Activated CD8-positive, alpha-beta memory T cell treated with anti-CD3 and anti-CD28 coated beads for 36 hours (primary cell): ENCODE measurements at regions not wholly inside any gene's neighbourhood (a gene's known extent, or its start where the extent isn't known, plus 50 kb on each side); places are given as distances from the start of the nearest gene placed in this dataset.
"Not testable (repeated sequence)": the region's sequence is repeated elsewhere in the genome, so short reads cannot be mapped to it uniquely, and the experiment has no call there.

Source experiments
- CTCF ChIA-PET: fragments of 350-600 bp; sonication (Branson Sonifier 250); formaldehyde crosslinking; loops from one replicate; lab custom pipeline; 2021; ENCODE audit warnings: antibody characterized with exemption; lab: Charles Lee
- POLR2A ChIA-PET: fragments of 350-600 bp; sonication (Branson Sonifier 250); formaldehyde crosslinking; loops from one replicate; lab custom pipeline; 2021; ENCODE audit warnings: antibody characterized with exemption; lab: Charles Lee

GRCh38 chr5:174516741-174517140 is 207.6 kb upstream of the MSX2 start:
- POLR2A ChIA-PET = no interaction called here
- CTCF ChIA-PET = no interaction called here

- ChIA-PET CTCF (no interaction called here), POLR2A (no interaction called here)
These were observed 205.9 kb upstream of the MSX2 start for GRCh38 chr5:174518512-174518911.

- CTCF ChIA-PET = no interaction called here
- POLR2A ChIA-PET = no interaction called here
These were observed 203.7 kb upstream of the MSX2 start for GRCh38 chr5:174520420-174521396.

GRCh38 chr5:174521449-174521848 is 202.9 kb upstream of the MSX2 start:
- CTCF ChIA-PET = no interaction called here
- POLR2A ChIA-PET = no interaction called here

- POLR2A ChIA-PET = no interaction called here
- CTCF ChIA-PET = no interaction called here
These were observed 201.7 kb upstream of the MSX2 start for GRCh38 chr5:174522480-174523260.

- CTCF ChIA-PET = no interaction called here
These were observed 200.9 kb upstream of the MSX2 start for GRCh38 chr5:174523311-174524071.

GRCh38 chr5:174524351-174524750 is 200.0 kb upstream of the MSX2 start:
- POLR2A ChIA-PET = no interaction called here
- CTCF ChIA-PET = no interaction called here

More at GRCh38 chr5:174523311-174524071, 200.9 kb upstream of the MSX2 start:
- POLR2A ChIA-PET = no interaction called here

GRCh38 chr5:174526177-174526576 is 198.2 kb upstream of the MSX2 start:
- ChIA-PET POLR2A (no interaction called here), CTCF (no interaction called here)

- CTCF ChIA-PET = no interaction called here
- POLR2A ChIA-PET = no interaction called here
These were observed 196.4 kb upstream of the MSX2 start for GRCh38 chr5:174527916-174528540.

- POLR2A ChIA-PET = no interaction called here
- CTCF ChIA-PET = no interaction called here
These were observed 195.4 kb upstream of the MSX2 start for GRCh38 chr5:174528821-174529544.

- CTCF ChIA-PET = no interaction called here
- POLR2A ChIA-PET = no interaction called here
These were observed 194.3 kb upstream of the MSX2 start for GRCh38 chr5:174529925-174530681.

- POLR2A ChIA-PET = no interaction called here
These were observed 192.6 kb upstream of the MSX2 start for GRCh38 chr5:174531782-174532191.

GRCh38 chr5:174532455-174533453 is 191.6 kb upstream of the MSX2 start:
- CTCF ChIA-PET = no interaction called here
- POLR2A ChIA-PET = no interaction called here

More at GRCh38 chr5:174531782-174532191, 192.6 kb upstream of the MSX2 start:
- CTCF ChIA-PET = no interaction called here

- POLR2A ChIA-PET = no interaction called here
- CTCF ChIA-PET = no interaction called here
These were observed 190.6 kb upstream of the MSX2 start for GRCh38 chr5:174533751-174534241.

- POLR2A ChIA-PET = no interaction called here
- CTCF ChIA-PET = no interaction called here
These were observed 188.7 kb upstream of the MSX2 start for GRCh38 chr5:174535669-174536068.

- CTCF ChIA-PET, POLR2A ChIA-PET: not testable (repeated sequence)
These were observed 184.6 kb upstream of the MSX2 start for GRCh38 chr5:174539823-174540222.

GRCh38 chr5:174542037-174542436 is 182.3 kb upstream of the MSX2 start:
- ChIA-PET CTCF (no interaction called here), POLR2A (no interaction called here)
